Hepatocyte (in vitro differentiated cells): ENCODE measurements at regions not wholly inside any gene's neighbourhood (a gene's known extent, or its start where the extent isn't known, plus 50 kb on each side); places are given as distances from the start of the nearest gene placed in this dataset.

Experiments used
- EZH2 ChIP-seq: fragments of 200-600 bp; sonication (generic); IDR thresholded peaks from 2 replicates; pipeline ENCODE4 v1.6.1; 2016; ENCODE audit warnings: antibody characterized with exemption, mild to moderate bottlenecking, borderline replicate concordance
- EZH2phosphoT487 ChIP-seq: fragments of 200-600 bp; sonication (generic); IDR thresholded peaks from one replicate; pipeline ENCODE4 v1.6.1; 2018; ENCODE audit warnings: antibody characterized with exemption, mild to moderate bottlenecking, low read depth, moderate library complexity; ENCODE audit not compliant: unreplicated experiment, severe bottlenecking
- TF ChIP-seq, protein P1 (sequence below): fragments of 200-600 bp; sonication (generic); IDR thresholded peaks from 2 replicates; pipeline ENCODE4 v1.5.1; 2016; ENCODE audit warnings: antibody characterized with exemption, mild to moderate bottlenecking; ENCODE audit not compliant: poor library complexity

DNA sequence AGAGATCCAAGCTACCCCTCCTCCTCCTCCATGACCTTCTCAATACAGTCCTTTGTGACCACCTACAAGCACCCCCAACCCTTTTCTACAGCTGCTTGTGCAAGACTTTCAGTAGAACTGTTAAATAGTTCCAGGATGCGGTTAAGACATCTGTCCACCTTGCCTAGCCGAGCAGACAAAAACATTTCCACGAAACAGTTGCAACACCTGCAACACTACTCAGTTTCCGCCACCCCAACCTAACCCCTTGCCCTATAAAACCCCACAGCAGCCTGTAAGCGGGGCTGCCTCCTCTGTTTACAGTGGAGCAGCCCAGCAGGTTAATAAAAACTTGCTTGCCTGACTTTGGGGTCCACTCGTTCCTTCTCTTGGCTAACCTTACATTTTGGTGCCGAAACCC, 1803.5 kb upstream of the CDH6 start:
- TF ChIP-seq, protein P1, sequence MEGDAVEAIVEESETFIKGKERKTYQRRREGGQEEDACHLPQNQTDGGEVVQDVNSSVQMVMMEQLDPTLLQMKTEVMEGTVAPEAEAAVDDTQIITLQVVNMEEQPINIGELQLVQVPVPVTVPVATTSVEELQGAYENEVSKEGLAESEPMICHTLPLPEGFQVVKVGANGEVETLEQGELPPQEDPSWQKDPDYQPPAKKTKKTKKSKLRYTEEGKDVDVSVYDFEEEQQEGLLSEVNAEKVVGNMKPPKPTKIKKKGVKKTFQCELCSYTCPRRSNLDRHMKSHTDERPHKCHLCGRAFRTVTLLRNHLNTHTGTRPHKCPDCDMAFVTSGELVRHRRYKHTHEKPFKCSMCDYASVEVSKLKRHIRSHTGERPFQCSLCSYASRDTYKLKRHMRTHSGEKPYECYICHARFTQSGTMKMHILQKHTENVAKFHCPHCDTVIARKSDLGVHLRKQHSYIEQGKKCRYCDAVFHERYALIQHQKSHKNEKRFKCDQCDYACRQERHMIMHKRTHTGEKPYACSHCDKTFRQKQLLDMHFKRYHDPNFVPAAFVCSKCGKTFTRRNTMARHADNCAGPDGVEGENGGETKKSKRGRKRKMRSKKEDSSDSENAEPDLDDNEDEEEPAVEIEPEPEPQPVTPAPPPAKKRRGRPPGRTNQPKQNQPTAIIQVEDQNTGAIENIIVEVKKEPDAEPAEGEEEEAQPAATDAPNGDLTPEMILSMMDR, result no peak
- no peak for TF ChIP-seq EZH2
- no peak for TF ChIP-seq EZH2phosphoT487
